ENCODE measurements at regions not wholly inside any gene's neighbourhood (a gene's known extent, or its start where the extent isn't known, plus 50 kb on each side); places are given as distances from the start of the nearest gene placed in this dataset.

GRCh38 chr10:43979551-43979950 lies 330.9 kb upstream of the ZNF32 start:
- no peak overlapping the region for H3K4me3 ChIP-seq (replicated peaks; ENCODE audit: low read depth, low read length)
- TF ChIP-seq CTCF (IDR thresholded peaks at IDR 0.05; ENCODE audit: low read length, missing control alignments), result no peak
- DNase-seq (ENCODE audit: low read depth), result no peak

- no peak overlapping the region for H3K4me3 ChIP-seq (replicated peaks; ENCODE audit: low read depth, low read length)
Observed at GRCh38 chr10:43978936-43979335, 330.3 kb upstream of the ZNF32 start.

GRCh38 chr10:43978091-43978490 lies 329.4 kb upstream of the ZNF32 start:
- no peak for TF ChIP-seq CTCF (IDR thresholded peaks at IDR 0.05; ENCODE audit: low read length, missing control alignments)
- DNase-seq (ENCODE audit: low read depth), result no peak
- no peak overlapping the region for H3K4me3 ChIP-seq (replicated peaks; ENCODE audit: low read depth, low read length)

More at GRCh38 chr10:43978936-43979335, 330.3 kb upstream of the ZNF32 start:
- TF ChIP-seq CTCF (IDR thresholded peaks at IDR 0.05; ENCODE audit: low read length, missing control alignments), result no peak
- DNase-seq (ENCODE audit: low read depth), result no peak

GRCh38 chr10:43976292-43976691 lies 327.6 kb upstream of the ZNF32 start:
- DNase-seq (ENCODE audit: low read depth), result no peak
- no peak overlapping the region for H3K4me3 ChIP-seq (replicated peaks; ENCODE audit: low read depth, low read length)
- TF ChIP-seq CTCF (IDR thresholded peaks at IDR 0.05; ENCODE audit: low read length, missing control alignments), result no peak

- no peak for DNase-seq (ENCODE audit: low read depth)
- no peak overlapping the region for H3K4me3 ChIP-seq (replicated peaks; ENCODE audit: low read depth, low read length)
- no peak for TF ChIP-seq CTCF (IDR thresholded peaks at IDR 0.05; ENCODE audit: low read length, missing control alignments)
Observed at GRCh38 chr10:43973801-43974200, 325.1 kb upstream of the ZNF32 start.

GRCh38 chr10:43972976-43973647 lies 324.4 kb upstream of the ZNF32 start:
- TF ChIP-seq CTCF (IDR thresholded peaks at IDR 0.05; ENCODE audit: low read length, missing control alignments), result no peak
- H3K4me3 ChIP-seq (replicated peaks; ENCODE audit: low read depth, low read length), result no peak overlapping the region

GRCh38 chr10:43971981-43972380 lies 323.3 kb upstream of the ZNF32 start:
- DNase-seq (ENCODE audit: low read depth), result no peak
- no peak overlapping the region for H3K4me3 ChIP-seq (replicated peaks; ENCODE audit: low read depth, low read length)
- TF ChIP-seq CTCF (IDR thresholded peaks at IDR 0.05; ENCODE audit: low read length, missing control alignments), result no peak

More at GRCh38 chr10:43972976-43973647, 324.4 kb upstream of the ZNF32 start:
- DNase-seq (ENCODE audit: low read depth), result no peak

Data from fibroblast of pulmonary artery (primary cell).